ENCODE measurements at regions not wholly inside any gene's neighbourhood (a gene's known extent, or its start where the extent isn't known, plus 50 kb on each side); places are given as distances from the start of the nearest gene placed in this dataset.

GRCh38 chr4:140211693-140212092, 57.7 kb upstream of the MAML3 start:
- no peaks in the 10 kb centered on the region for H3K4me1 ChIP-seq (ENCODE audit: control insufficient read depth in 5 of 5, insufficient read depth in 5 of 5, low read length in 5 of 5)
- H3K9ac ChIP-seq (ENCODE audit: insufficient read depth in 1 of 2, low read length in 2 of 2) = no peak overlapping the region
- H3K9me3 ChIP-seq (ENCODE audit: control insufficient read depth in 4 of 4, insufficient read depth in 3 of 4, low read length in 3 of 4) = no peaks in the 10 kb centered on the region
- no peak overlapping the region for H3K4me3 ChIP-seq
- no peak overlapping the region for H3K27ac ChIP-seq (ENCODE audit: low read depth in 1 of 2, low read length in 1 of 2)
- TF ChIP-seq CTCF (IDR thresholded peaks at IDR 0.05; ENCODE audit: control extremely low read depth, extremely low read depth) = no peak
- ATAC-seq (ENCODE audit: insufficient read depth, low FRiP score) = no peak
- WGBS, 2 donors = 80 to 94% methylated on average over 2 of the region's 2 CpGs
- no peak for DNase-seq
- H3K36me3 ChIP-seq (ENCODE audit: control insufficient read depth in 4 of 4, insufficient read depth in 4 of 4, low read length in 4 of 4) = no peaks in the 10 kb centered on the region
- no peaks in the 10 kb centered on the region for H3K27me3 ChIP-seq (ENCODE audit: control insufficient read depth in 3 of 3, insufficient read depth in 3 of 3, low read length in 2 of 3)

GRCh38 chr4:140211161-140211560, 57.2 kb upstream of the MAML3 start:
- no peaks in the 10 kb centered on the region for H3K4me1 ChIP-seq (ENCODE audit: control insufficient read depth in 5 of 5, insufficient read depth in 5 of 5, low read length in 5 of 5)
- no peak for TF ChIP-seq CTCF (IDR thresholded peaks at IDR 0.05; ENCODE audit: control extremely low read depth, extremely low read depth)
- no peak for ATAC-seq (ENCODE audit: insufficient read depth, low FRiP score)

DNA sequence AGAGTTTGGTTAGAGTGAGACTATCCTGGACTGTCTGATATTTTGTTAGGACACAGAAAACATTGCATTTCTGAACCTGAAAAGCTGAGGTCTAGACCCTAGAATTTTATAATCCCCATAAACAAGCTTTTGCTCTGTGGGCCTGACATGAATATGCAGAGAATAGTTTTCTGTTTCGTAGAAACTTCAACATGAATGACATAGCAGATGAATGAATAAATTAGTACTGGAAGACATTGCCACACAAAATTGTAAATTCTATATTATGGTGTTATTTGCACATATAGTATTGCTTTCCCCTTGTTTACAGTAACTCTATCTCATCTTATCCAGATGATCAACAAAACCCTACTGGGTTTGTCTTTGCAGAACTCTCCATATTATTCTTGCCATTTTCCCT, 54.9 kb upstream of the MAML3 start:
- H3K9me3 ChIP-seq (ENCODE audit: control insufficient read depth in 4 of 4, insufficient read depth in 3 of 4, low read length in 3 of 4) = no peaks in the 10 kb centered on the region
- WGBS, 2 donors = 97 to 98% methylated on average over 1 of the region's 1 CpG
- no peaks in the 10 kb centered on the region for H3K27me3 ChIP-seq (ENCODE audit: control insufficient read depth in 3 of 3, insufficient read depth in 3 of 3, low read length in 2 of 3)
- no peak overlapping the region for H3K9ac ChIP-seq (ENCODE audit: insufficient read depth in 1 of 2, low read length in 2 of 2)
- ATAC-seq (ENCODE audit: insufficient read depth, low FRiP score) (no peak), DNase-seq (no peak)
- H3K36me3 ChIP-seq (ENCODE audit: control insufficient read depth in 4 of 4, insufficient read depth in 4 of 4, low read length in 4 of 4) = no peaks in the 10 kb centered on the region
- no peak overlapping the region for H3K27ac ChIP-seq (ENCODE audit: low read depth in 1 of 2, low read length in 1 of 2)
- TF ChIP-seq CTCF (IDR thresholded peaks at IDR 0.05; ENCODE audit: control extremely low read depth, extremely low read depth) = no peak
- H3K4me3 ChIP-seq = no peak overlapping the region
- no peaks in the 10 kb centered on the region for H3K4me1 ChIP-seq (ENCODE audit: control insufficient read depth in 5 of 5, insufficient read depth in 5 of 5, low read length in 5 of 5)

More at GRCh38 chr4:140211161-140211560, 57.2 kb upstream of the MAML3 start:
- no peaks in the 10 kb centered on the region for H3K9me3 ChIP-seq (ENCODE audit: control insufficient read depth in 4 of 4, insufficient read depth in 3 of 4, low read length in 3 of 4)
- H3K36me3 ChIP-seq (ENCODE audit: control insufficient read depth in 4 of 4, insufficient read depth in 4 of 4, low read length in 4 of 4) = no peaks in the 10 kb centered on the region
- no peaks in the 10 kb centered on the region for H3K27me3 ChIP-seq (ENCODE audit: control insufficient read depth in 3 of 3, insufficient read depth in 3 of 3, low read length in 2 of 3)
- no peak overlapping the region for H3K9ac ChIP-seq (ENCODE audit: insufficient read depth in 1 of 2, low read length in 2 of 2)
- H3K4me3 ChIP-seq = no peak overlapping the region
- H3K27ac ChIP-seq (ENCODE audit: low read depth in 1 of 2, low read length in 1 of 2) = no peak overlapping the region
- DNase-seq = no peak

Measured in lung (tissue), 11 donors.